Peyer's patch (tissue), 4 donors: ENCODE measurements at regions not wholly inside any gene's neighbourhood (a gene's known extent, or its start where the extent isn't known, plus 50 kb on each side); places are given as distances from the start of the nearest gene placed in this dataset.

ENCODE experiments used
- CTCF ChIP-seq, 6 experiments: fragments of 450-650 bp in 4 of 6; fragments of 200-600 bp in 2 of 6; sonication (generic) in 1 of 6; IDR thresholded peaks; one replicate each; pipeline ENCODE4 v1.5.1; 2017 to 2019; ENCODE audit warnings: antibody characterized with exemption in 6 of 6, mild to moderate bottlenecking in 3 of 6, moderate library complexity in 1 of 6
- POLR2A ChIP-seq, 2 donors: fragments of 450-650 bp; IDR thresholded peaks; one replicate each; pipeline ENCODE4 v1.5.1; 2017; ENCODE audit warnings: antibody characterized with exemption in 2 of 2, mild to moderate bottlenecking in 2 of 2, moderate library complexity in 2 of 2

- no peak for TF ChIP-seq CTCF (IDR thresholded peaks at IDR 0.05)
- no peak for TF ChIP-seq POLR2A (IDR thresholded peaks at IDR 0.05)
Observed at GRCh38 chr20:48180024-48180423, 394.7 kb upstream of the SULF2 start.
